Esophagus squamous epithelium (tissue), 4 donors: ENCODE measurements at regions not wholly inside any gene's neighbourhood (a gene's known extent, or its start where the extent isn't known, plus 50 kb on each side); places are given as distances from the start of the nearest gene placed in this dataset.

ENCODE experiments used
- CTCF ChIP-seq, 6 experiments: fragments of 450-650 bp in 4 of 6; fragments of 200-600 bp in 2 of 6; sonication (generic) in 2 of 6; IDR thresholded peaks; one replicate each; pipeline ENCODE4 v1.5.1; 2016 to 2019; ENCODE audit warnings: antibody characterized with exemption in 6 of 6, mild to moderate bottlenecking in 4 of 6, moderate library complexity in 4 of 6
- POLR2A ChIP-seq, 4 donors: fragments of 450-650 bp; IDR thresholded peaks; one replicate each; pipeline ENCODE4 v1.6.1; 2017; ENCODE audit warnings: antibody characterized with exemption in 4 of 4, mild to moderate bottlenecking in 4 of 4, moderate library complexity in 3 of 4

- TF ChIP-seq CTCF (IDR thresholded peaks at IDR 0.05) (no peak), POLR2A (IDR thresholded peaks at IDR 0.05) (no peak)
These were observed 54.9 kb upstream of the BACE2 start for GRCh38 chr21:41112740-41113692.
